OCI-LY7 (cell line): ENCODE measurements at regions not wholly inside any gene's neighbourhood (a gene's known extent, or its start where the extent isn't known, plus 50 kb on each side); places are given as distances from the start of the nearest gene placed in this dataset.

Source experiments
- BruUV-seq: library from RNA; stranded (reverse); fragments of 400-500 nt; replicated peaks from 2 replicates; lab custom pipeline; 2021; lab: Mats Ljungman, UMichigan
- CTCF ChIA-PET: fragments of 300-600 bp; sonication (Branson Sonifier 250); formaldehyde crosslinking; loops from one replicate; lab custom pipeline; 2022; ENCODE audit warnings: antibody characterized with exemption; ENCODE audit not compliant: unreplicated experiment; lab: Charles Lee
- POLR2A ChIA-PET: fragments of 300-600 bp; sonication (Branson Sonifier 250); formaldehyde crosslinking; loops from one replicate; lab custom pipeline; 2022; ENCODE audit warnings: antibody characterized with exemption; lab: Charles Lee
- DNase-seq: peaks from one replicate; pipeline ENCODE4 v3.0.0-alpha.2; 2015; ENCODE audit warnings: low spot score
- H2AFZ ChIP-seq: fragments of 200-600 bp; sonication (generic), shearing (Covaris generic); 2 replicates; pipeline ENCODE4 v1.6.1; 2014; ENCODE audit warnings: mild to moderate bottlenecking, antibody characterized with exemption, low read length, moderate library complexity
- H3K27ac ChIP-seq: fragments of 200-600 bp; sonication (generic); 2 replicates; pipeline ENCODE4 v1.5.1; 2014; ENCODE audit warnings: mixed run types, low read depth, mild to moderate bottlenecking, moderate library complexity, low read length, inconsistent platforms; ENCODE audit not compliant: poor library complexity, severe bottlenecking
- H3K36me3 ChIP-seq: fragments of 200-600 bp; sonication (generic); 2 replicates; pipeline ENCODE4 v1.6.1; 2014; ENCODE audit warnings: mild to moderate bottlenecking, antibody characterized with exemption, low read length, moderate library complexity, mixed read lengths; ENCODE audit not compliant: insufficient read depth
- H3K4me1 ChIP-seq: fragments of 200-600 bp; sonication (generic); 2 replicates; pipeline ENCODE4 v1.5.1; 2014; ENCODE audit warnings: mild to moderate bottlenecking, low read length; ENCODE audit not compliant: insufficient read depth, poor library complexity, severe bottlenecking
- H3K4me2 ChIP-seq: fragments of 200-600 bp; sonication (generic); 2 replicates; pipeline ENCODE4 v1.6.1; 2014; ENCODE audit warnings: mild to moderate bottlenecking, low read length
- H3K4me3 ChIP-seq: fragments of 200-600 bp; sonication (generic); 2 replicates; pipeline ENCODE4 v1.5.1; 2014; ENCODE audit warnings: mild to moderate bottlenecking, low read depth, low read length; ENCODE audit not compliant: poor library complexity, severe bottlenecking
- H3K79me2 ChIP-seq: fragments of 200-600 bp; sonication (generic); 2 replicates; pipeline ENCODE4 v1.6.1; 2016; ENCODE audit warnings: low read depth, mild to moderate bottlenecking, low read length, moderate library complexity, mixed read lengths; ENCODE audit not compliant: insufficient read depth
- H3K9me2 ChIP-seq: fragments of 200-600 bp; sonication (generic); 2 replicates; pipeline ENCODE4 v1.6.1; 2016; ENCODE audit warnings: mild to moderate bottlenecking, low read length, mixed read lengths; ENCODE audit not compliant: insufficient read depth
- H3K9me3 ChIP-seq: fragments of 200-600 bp; sonication (generic); 2 replicates; pipeline ENCODE4 v1.6.1; 2014; ENCODE audit warnings: mild to moderate bottlenecking, mixed run types, low read length, mixed read lengths
- H4K20me1 ChIP-seq: fragments of 200-600 bp; sonication (generic); 2 replicates; pipeline ENCODE4 v1.6.1; 2014; ENCODE audit warnings: mild to moderate bottlenecking, antibody characterized with exemption, low read length, moderate library complexity, mixed read lengths; ENCODE audit not compliant: insufficient read depth
- EZH2phosphoT487 ChIP-seq: fragments of 200-600 bp; sonication (generic); IDR thresholded peaks from 2 replicates; pipeline ENCODE4 v1.6.1; 2018; ENCODE audit warnings: low read depth, borderline replicate concordance, mild to moderate bottlenecking, mixed run types, antibody characterized with exemption, low read length, moderate library complexity, mixed read lengths
- intact Hi-C: fragments of 100-400 bp; cut with micrococcal nuclease; formaldehyde crosslinking; loops from one replicate; pipeline ENCODE4 v1.10.0; 2022; ENCODE audit not compliant: unreplicated experiment
- TF ChIP-seq, protein P1 (sequence below): fragments of 200-600 bp; sonication (generic); conservative IDR thresholded peaks from 2 replicates; pipeline ENCODE4 v1.5.1; 2014; ENCODE audit warnings: mild to moderate bottlenecking, antibody characterized with exemption, low read length, moderate library complexity, mixed read lengths

DNA sequence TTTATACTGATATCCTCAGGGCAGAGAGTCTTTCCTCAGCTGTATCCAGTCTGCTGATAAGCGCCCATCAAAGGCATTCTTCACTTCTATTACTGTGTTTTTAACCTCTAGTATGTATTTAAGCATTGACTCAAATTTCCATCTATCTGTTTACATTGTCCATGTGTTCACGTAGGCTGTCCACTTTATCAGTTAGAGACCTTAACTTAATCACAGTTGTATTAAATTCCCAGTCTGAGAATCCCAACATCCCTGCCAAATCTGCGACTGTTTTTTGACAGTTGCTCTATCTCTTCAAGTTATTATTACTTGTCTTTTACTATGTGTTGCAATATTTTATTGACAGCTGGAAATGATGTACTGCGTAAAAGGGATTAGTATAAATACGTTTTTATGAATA lies 1613.7 kb upstream of the MIR17HG start:
- Histone ChIP-seq H3K36me3 (no peaks in the 10 kb centered on the region), H3K4me1 (no peaks in the 10 kb centered on the region), H4K20me1 (no peaks in the 10 kb centered on the region), H3K4me2 (no peak overlapping the region), H3K79me2 (no peaks in the 10 kb centered on the region), H3K9me2 (no peaks in the 10 kb centered on the region), H3K27ac (no peak overlapping the region), H3K9me3 (peaks cover 22% of the 10 kb centered on the region; the same call in 1 of the 2 replicates), H2AFZ (no peak overlapping the region), H3K4me3 (no peak overlapping the region)
- no peak for DNase-seq
- BruUV-seq: no TSS peak
- CTCF ChIA-PET: no interaction called here
- intact Hi-C loops: no loop called here
- POLR2A ChIA-PET: interaction anchor here (0.6 to 1.0 kb wide), 3 partner anchors 88 to 1201 kb away, joined by 3 read pairs; no protein-coding TSS in a partner anchor
- TF ChIP-seq, protein P1, sequence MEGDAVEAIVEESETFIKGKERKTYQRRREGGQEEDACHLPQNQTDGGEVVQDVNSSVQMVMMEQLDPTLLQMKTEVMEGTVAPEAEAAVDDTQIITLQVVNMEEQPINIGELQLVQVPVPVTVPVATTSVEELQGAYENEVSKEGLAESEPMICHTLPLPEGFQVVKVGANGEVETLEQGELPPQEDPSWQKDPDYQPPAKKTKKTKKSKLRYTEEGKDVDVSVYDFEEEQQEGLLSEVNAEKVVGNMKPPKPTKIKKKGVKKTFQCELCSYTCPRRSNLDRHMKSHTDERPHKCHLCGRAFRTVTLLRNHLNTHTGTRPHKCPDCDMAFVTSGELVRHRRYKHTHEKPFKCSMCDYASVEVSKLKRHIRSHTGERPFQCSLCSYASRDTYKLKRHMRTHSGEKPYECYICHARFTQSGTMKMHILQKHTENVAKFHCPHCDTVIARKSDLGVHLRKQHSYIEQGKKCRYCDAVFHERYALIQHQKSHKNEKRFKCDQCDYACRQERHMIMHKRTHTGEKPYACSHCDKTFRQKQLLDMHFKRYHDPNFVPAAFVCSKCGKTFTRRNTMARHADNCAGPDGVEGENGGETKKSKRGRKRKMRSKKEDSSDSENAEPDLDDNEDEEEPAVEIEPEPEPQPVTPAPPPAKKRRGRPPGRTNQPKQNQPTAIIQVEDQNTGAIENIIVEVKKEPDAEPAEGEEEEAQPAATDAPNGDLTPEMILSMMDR: no peak
- TF ChIP-seq EZH2phosphoT487: no peak

DNA sequence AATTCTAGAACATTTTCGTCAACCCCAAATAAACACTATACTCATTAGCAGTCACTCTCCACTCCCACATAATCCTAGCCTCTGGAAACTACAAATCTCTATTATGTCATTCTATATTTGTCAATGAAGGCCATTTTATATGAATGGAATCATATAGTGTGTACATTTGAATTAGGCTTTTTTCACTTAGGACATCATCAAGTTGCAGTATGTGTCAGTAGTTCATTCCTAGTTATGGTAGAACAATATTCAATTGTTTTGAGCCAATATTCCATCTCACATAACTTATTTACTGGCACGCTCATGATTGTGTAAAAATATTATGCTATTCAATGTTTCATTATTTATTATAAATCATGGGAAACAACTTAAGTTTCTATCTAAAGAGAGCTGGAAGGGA lies 1610.4 kb upstream of the MIR17HG start:
- H2AFZ ChIP-seq: no peak overlapping the region
- H4K20me1 ChIP-seq: no peaks in the 10 kb centered on the region
- ChIA-PET CTCF (no interaction called here), POLR2A (interaction anchor here (1.2 to 2.4 kb wide), 2 partner anchors 9 to 13 kb away, joined by 3 to 8 read pairs; no protein-coding TSS in a partner anchor)
- H3K9me2 ChIP-seq: no peaks in the 10 kb centered on the region
- 0 out of 2 replicates have a peak, but pooled peaks cover 12% of the 10 kb centered on the region for H3K9me3 ChIP-seq
- no peaks in the 10 kb centered on the region for H3K4me1 ChIP-seq
- no peaks in the 10 kb centered on the region for H3K36me3 ChIP-seq
- H3K4me2 ChIP-seq: no peak overlapping the region
- no peak overlapping the region for H3K4me3 ChIP-seq
- intact Hi-C loops: no loop called here
- DNase-seq: no peak
- H3K27ac ChIP-seq: no peak overlapping the region
- no TSS peak for BruUV-seq
- no peaks in the 10 kb centered on the region for H3K79me2 ChIP-seq
- TF ChIP-seq EZH2phosphoT487: no peak

DNA sequence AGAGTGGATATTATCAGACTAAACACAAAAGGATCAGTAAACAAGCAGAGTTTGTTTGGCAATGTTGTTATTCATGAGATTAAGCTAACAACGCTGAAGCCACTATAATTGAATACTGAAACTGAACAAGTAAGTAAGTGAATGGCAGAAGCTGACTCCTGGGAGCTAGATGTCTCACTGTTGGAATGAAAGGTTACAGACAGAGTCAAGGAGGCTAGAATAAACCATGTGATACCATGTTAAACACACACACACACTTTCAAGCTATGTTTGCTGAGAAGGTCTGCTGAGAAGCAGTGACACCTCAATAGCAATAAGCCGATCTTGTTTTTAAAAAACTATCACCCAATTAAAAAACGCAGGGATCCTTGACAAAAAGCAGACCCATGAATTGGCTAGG lies 1609.4 kb upstream of the MIR17HG start:
- no peaks in the 10 kb centered on the region for H3K36me3 ChIP-seq
- H3K9me3 ChIP-seq: 0 out of 2 replicates have a peak, but pooled peaks cover 12% of the 10 kb centered on the region
- no peak overlapping the region for H3K4me3 ChIP-seq
- no peak overlapping the region for H3K27ac ChIP-seq
- no peak for TF ChIP-seq EZH2phosphoT487
- TF ChIP-seq, protein P1: no peak
- no peaks in the 10 kb centered on the region for H3K9me2 ChIP-seq
- intact Hi-C loops: no loop called here
- no peaks in the 10 kb centered on the region for H3K4me1 ChIP-seq
- ChIA-PET POLR2A (interaction anchor here (0.6 to 1.2 kb wide), 4 partner anchors 8 to 1900 kb away, joined by 3 to 5 read pairs (median 3); no protein-coding TSS in a partner anchor), CTCF (no interaction called here)
- no peak overlapping the region for H2AFZ ChIP-seq
- no peaks in the 10 kb centered on the region for H3K79me2 ChIP-seq
- H3K4me2 ChIP-seq: no peak overlapping the region
- DNase-seq: no peak
- H4K20me1 ChIP-seq: no peaks in the 10 kb centered on the region
- no TSS peak for BruUV-seq
